Gastroesophageal sphincter (tissue), 3 donors: ENCODE measurements at regions not wholly inside any gene's neighbourhood (a gene's known extent, or its start where the extent isn't known, plus 50 kb on each side); places are given as distances from the start of the nearest gene placed in this dataset.

Experiments used
- CTCF ChIP-seq, 4 experiments: fragments of 200-600 bp in 2 of 4; fragments of 450-650 bp in 2 of 4; sonication (generic) in 1 of 4; IDR thresholded peaks; one replicate each; pipeline ENCODE4 v1.5.1; 2017 to 2019; ENCODE audit warnings: antibody characterized with exemption in 4 of 4, mild to moderate bottlenecking in 2 of 4, moderate library complexity in 2 of 4
- EP300 ChIP-seq: sonication (generic); formaldehyde crosslinking; IDR thresholded peaks from one replicate; pipeline ENCODE4 v1.6.1; 2017; ENCODE audit warnings: antibody characterized with exemption, mild to moderate bottlenecking
- POLR2A ChIP-seq, 2 donors: fragments of 450-650 bp; IDR thresholded peaks; one replicate each; pipeline ENCODE4 v1.6.1; 2017; ENCODE audit warnings: antibody characterized with exemption in 2 of 2, mild to moderate bottlenecking in 2 of 2, moderate library complexity in 1 of 2
- POLR2AphosphoS5 ChIP-seq: sonication (generic); formaldehyde crosslinking; IDR thresholded peaks from one replicate; pipeline ENCODE4 v1.6.1; 2017; ENCODE audit warnings: antibody characterized with exemption

GRCh38 chr16:55386534-55387296, 62.7 kb downstream of the IRX6 start:
- TF ChIP-seq POLR2A (IDR thresholded peaks at IDR 0.05), result no peak
- no peak for TF ChIP-seq CTCF (IDR thresholded peaks at IDR 0.05)
- no peak for TF ChIP-seq POLR2AphosphoS5
- no peak for TF ChIP-seq EP300
